Right forelimb (tissue), 1 donor: ENCODE measurements at regions not wholly inside any gene's neighbourhood (a gene's known extent, or its start where the extent isn't known, plus 50 kb on each side); places are given as distances from the start of the nearest gene placed in this dataset.
"Not testable (repeated sequence)": the region's sequence is repeated elsewhere in the genome, so short reads cannot be mapped to it uniquely, and the experiment has no call there.

Experiments
- DNase-seq: peaks from one replicate; pipeline ENCODE4 v3.0.0-alpha.2; 2018

DNA sequence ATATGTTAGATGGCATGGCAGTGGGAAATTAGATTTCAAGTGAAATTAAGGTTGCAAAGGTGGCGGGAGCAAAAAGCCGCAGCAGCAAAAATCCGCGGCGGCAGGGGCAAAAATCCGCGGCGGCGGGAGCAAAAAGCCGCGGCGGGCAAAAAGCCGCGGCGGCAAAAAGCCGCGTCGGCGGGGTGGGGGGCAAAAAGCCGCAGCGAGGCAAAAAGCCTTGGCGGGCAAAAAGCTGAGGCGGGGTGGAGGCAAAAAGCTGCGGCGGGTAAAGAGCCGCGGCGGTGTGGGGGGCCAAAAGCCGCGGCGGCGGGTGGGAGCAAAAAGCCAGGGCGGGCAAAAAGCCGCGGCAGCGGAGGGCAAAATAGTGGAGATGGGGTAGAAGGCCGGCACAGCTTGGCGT lies 197.6 kb downstream of the TP53TG3 start:
- not testable (repeated sequence) for DNase-seq

- not testable (repeated sequence) for DNase-seq
Observed at GRCh38 chr16:32477551-32477950, 198.4 kb downstream of the TP53TG3 start.

DNA sequence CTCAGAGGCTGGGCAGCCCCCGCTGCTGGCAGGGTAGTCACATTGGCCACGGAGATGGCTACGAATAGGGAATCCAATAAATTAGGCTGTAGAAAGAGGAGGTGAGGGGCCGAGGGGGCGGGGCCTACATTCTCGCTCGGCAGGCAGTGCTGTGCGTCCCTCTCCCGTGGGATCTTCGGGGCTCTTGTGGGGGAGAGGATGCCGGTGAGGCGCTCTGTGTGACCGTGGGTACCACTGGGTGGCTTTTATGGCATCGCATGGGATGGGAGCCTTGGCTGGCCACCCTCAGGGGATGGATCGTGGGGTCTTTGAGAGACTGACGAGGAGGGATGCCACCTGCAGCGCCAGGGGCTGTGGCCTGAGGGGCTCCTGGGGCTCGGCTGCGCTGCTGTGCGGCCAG lies 201.6 kb downstream of the TP53TG3 start:
- peak; percentile 24 for DNase-seq

GRCh38 chr16:32461666-32462065 lies 208.6 kb downstream of the TP53TG3D start:
- not testable (repeated sequence) for DNase-seq

- DNase-seq: not testable (repeated sequence)
Observed at GRCh38 chr16:32461001-32461400, 207.9 kb downstream of the TP53TG3D start.
